HG02973 (cell line): ENCODE measurements at regions not wholly inside any gene's neighbourhood (a gene's known extent, or its start where the extent isn't known, plus 50 kb on each side); places are given as distances from the start of the nearest gene placed in this dataset.
"Not testable (repeated sequence)": the region's sequence is repeated elsewhere in the genome, so short reads cannot be mapped to it uniquely, and the experiment has no call there.

Source experiments
- ATAC-seq: cut with Tn5 transposase; IDR thresholded peaks from one replicate; pipeline ENCODE4 v1.9.1; 2021; ENCODE audit warnings: moderate library complexity; ENCODE audit not compliant: unreplicated experiment

- ATAC-seq: no peak
Measured at GRCh38 chr2:118791483-118791882, 56.0 kb downstream of the EN1 start.

GRCh38 chr2:118786746-118787145 is 60.7 kb downstream of the EN1 start:
- no peak for ATAC-seq

GRCh38 chr2:118784860-118785259 is 62.6 kb downstream of the EN1 start:
- no peak for ATAC-seq

DNA sequence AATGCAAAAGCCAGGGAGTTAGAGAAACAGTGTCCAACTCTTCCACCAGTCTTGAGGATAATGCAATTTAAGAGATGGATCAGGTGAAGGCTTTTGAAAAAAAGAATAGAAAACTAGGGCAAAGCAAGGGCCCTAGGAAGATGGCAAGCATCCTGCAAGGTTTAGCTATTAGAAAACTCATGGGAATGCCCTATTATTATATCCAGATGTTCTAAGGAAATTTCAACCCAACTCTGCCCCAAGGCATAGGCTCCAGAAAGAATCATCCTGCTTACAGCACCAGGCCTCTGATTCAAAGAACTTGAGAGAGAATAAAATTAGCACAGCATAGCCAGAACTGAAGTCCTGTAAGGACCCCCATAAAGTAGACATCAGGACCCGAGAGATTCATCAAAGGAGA is 68.1 kb downstream of the EN1 start:
- ATAC-seq: no peak

GRCh38 chr2:118774458-118775133 is 72.9 kb downstream of the EN1 start:
- no peak for ATAC-seq

DNA sequence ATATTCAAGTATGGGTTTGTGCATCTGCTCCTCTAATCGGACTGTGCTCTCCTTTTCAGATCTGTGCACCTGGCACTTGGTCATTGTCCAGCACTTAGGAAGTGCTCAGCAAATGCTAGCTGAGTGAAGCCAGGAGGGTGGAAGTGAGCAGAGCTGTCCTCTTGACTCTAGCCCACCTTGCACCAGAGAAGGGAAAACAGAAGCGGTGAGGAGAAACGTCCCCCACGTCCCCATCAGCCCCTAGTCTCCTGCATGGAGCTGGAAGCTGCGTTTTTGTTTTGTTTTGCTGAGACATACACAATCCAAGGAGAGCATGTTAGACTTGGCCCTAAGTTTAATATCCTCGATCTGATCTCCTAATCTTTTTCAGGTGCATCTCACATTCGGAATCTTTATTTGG is 73.6 kb downstream of the EN1 start:
- no peak for ATAC-seq

GRCh38 chr2:118772487-118773200 is 74.8 kb downstream of the EN1 start:
- no peak for ATAC-seq

DNA sequence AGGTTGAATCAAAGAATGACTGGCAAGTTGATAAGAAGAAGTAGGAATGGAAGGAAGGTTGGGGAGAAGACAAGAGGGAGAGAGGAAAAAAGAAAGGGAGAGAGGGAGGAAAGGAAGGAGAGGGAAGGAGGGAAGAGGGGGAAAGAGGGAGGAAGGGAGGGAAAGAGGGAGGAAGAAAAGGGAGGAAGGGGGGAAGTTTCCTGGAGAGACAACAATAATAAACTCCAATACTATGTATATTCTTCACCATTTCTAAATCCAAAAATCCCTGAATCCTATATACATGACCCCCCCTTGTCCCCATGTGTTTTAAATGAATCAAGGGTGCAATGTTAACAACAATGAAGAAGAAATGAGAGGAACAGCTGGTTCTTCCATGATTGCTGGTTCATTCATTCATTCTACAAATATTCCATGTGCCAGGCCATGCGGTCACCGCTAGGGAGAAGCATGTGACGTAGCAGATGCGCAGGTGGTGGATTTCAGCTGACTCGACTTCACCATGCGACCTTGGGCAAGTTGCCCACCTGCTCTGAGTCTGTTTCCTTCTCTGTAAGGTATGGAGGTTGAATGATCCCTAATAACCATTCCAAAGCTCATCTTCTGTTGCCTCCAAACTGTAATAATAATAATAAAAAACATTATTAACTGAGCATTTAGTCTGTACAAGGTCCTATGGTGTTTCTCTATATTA is 77.6 kb downstream of the EN1 start:
- ATAC-seq: no peak

GRCh38 chr2:118766871-118767270 is 80.6 kb downstream of the EN1 start:
- no peak for ATAC-seq

- ATAC-seq: no peak
Measured at GRCh38 chr2:118764855-118765254, 82.6 kb downstream of the EN1 start.

- ATAC-seq: no peak
Measured at GRCh38 chr2:118763797-118764196, 83.7 kb downstream of the EN1 start.

DNA sequence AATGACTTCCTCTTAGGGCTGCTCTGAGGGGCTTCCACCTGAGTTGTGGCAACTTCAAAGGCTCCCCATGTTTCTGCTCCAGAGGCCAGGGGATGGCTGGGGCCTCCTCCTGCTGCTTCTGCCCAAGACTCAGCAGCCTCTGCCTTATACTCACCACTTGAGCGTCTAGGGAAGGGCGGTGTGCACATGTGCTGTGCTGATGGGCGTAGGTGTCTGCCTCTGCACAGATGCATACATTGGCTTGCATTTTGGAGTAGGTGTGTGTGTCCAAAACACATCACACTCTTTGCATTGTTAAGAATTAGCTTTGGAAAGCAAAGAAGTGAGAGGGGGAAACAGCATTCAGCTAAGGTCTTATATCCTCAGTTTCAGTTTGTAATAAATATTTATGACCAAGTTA is 85.2 kb downstream of the EN1 start:
- ATAC-seq: no peak

DNA sequence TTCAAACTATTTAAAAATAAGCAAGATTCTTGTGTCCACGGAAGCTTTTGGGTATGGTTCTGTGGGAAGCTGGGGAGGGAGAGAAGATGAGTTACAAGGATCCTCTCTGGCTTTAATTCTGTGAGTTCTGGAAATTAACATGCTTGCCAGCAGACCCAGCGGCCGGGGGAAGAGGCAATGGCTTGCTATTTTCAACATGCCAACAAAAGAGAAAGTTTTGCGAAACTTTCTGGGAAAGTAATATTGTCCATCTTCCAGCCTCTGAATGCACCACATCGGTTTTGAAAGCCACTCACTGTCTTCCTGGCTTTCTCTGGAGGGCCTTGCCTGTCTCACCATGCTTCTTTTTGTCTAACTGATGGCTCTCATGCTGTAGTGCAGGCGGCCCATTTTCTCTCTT is 85.7 kb downstream of the EN1 start:
- no peak for ATAC-seq

DNA sequence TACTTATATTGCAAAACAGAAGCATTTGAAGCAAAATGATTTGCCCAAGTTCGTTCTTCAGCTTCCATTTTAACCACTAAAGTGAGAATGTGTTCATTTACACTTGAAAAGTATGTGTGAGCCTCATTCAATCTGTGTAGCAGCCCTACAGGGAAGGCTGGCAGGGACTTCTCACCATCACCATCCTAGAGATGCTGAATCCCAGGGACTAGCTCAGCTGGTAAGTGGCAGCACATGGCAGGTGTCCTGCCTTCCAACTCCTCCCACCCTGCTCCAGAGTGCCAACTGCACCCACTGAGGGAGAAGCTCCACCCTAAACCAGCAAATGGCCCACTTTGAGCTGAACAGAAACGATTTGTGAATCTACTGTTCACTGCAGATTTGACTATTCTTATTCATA is 91.5 kb downstream of the EN1 start:
- ATAC-seq: no peak

DNA sequence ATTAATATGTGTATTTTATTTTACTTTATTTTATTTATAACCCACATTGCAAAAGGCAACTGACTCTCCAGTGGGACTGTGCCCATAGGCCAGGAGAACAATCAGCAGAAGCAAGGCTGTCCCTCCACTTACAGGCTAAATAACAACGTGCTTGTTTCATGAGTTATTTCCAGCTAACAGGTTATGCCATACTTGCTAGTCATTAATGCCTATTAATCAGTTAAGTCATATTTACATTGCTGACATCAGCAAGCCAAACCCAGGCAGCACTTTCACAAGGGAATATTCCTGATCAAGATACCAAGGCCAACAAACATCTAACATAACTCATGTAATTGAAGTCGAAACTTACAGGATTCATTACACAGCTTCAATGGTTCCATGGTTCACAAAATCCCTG is 92.1 kb downstream of the EN1 start:
- ATAC-seq: no peak

GRCh38 chr2:118752762-118753429 is 94.6 kb downstream of the EN1 start:
- ATAC-seq: no peak

DNA sequence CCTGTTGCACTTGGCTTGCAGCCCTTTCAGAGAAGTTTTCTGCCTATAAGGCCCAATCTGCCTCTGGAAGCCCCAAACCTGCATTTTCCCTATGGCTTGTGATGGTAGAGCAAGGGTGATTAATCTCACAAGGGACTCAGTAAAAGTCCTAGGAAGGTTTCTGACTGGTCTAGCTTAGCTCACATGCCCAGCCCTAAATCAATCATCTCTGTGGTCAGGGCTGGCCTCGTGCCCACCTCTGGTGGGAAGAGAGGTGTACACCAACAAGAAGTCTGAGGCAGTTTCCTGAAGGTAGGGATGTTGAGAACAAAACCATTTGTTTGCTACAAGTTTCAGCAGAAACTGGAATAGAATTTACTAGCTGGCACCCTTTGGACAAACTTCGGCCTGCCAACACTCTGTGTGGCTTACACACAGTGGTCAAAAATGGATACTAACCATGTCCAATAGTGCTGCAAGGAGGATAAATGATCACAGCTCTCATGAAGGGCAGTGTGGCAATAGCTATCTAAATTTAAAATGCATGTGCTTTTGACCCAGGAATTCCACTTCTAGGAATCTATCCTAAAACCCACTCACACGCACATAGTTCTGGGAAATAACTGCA is 96.4 kb downstream of the EN1 start:
- no peak for ATAC-seq

DNA sequence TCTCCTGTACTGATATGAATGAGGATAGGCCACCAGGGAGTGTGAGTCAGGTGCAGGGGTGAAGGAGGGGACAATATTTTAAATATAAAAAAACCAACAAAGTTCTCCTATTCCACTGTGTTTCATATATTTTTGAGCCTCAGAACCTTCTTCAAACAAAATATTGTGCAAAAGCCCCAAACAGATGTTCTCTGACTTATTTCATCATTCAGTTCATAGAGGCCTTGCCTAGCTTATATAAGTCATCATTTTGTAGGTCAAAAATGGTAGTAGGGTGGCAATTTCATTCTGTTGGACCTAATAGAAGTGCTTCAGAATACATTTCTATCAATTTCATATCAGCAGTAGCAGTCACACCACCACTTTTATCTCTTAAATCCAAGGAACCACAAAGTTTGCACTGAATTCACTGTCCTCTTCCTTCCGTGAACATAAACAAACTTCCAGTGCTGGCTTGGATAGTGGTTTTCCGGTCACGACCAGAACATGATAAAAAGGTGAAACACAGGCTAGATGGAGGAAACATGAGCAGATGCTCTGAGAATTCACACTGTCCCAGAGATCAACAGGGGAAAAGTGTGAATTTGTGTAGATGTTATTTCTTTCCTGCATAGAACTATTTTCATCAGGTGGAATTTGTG is 99.1 kb downstream of the EN1 start:
- no peak for ATAC-seq

GRCh38 chr2:118747637-118748036 is 99.8 kb downstream of the EN1 start:
- no peak for ATAC-seq

GRCh38 chr2:118747066-118747465 is 100.4 kb downstream of the EN1 start:
- no peak for ATAC-seq

DNA sequence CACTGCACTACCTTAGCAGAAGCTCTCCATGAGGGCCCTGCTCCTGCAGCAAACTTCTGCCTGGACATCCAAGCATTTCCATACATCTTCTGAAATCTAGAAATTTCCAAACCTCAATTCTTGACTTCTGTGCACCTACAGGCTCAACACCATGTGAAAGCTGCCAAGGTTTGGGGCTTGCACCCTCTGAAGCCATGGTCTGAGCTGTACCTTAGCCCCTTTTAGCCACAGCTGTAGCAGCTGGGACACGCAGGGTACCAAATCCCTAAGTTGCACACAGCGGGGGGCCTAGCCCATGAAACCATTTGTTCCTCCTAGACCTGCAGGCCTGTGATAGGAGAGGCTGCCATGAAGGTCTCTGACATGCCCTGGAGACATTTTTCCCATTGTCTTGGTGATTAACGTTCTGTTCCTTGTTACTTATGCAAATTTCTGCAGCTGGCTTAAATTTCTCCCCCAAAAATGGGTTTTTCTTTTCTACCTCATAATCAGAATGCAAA is 102.7 kb downstream of the EN1 start:
- ATAC-seq: not testable (repeated sequence)
